ENCODE measurements at regions not wholly inside any gene's neighbourhood (a gene's known extent, or its start where the extent isn't known, plus 50 kb on each side); places are given as distances from the start of the nearest gene placed in this dataset.

DNA sequence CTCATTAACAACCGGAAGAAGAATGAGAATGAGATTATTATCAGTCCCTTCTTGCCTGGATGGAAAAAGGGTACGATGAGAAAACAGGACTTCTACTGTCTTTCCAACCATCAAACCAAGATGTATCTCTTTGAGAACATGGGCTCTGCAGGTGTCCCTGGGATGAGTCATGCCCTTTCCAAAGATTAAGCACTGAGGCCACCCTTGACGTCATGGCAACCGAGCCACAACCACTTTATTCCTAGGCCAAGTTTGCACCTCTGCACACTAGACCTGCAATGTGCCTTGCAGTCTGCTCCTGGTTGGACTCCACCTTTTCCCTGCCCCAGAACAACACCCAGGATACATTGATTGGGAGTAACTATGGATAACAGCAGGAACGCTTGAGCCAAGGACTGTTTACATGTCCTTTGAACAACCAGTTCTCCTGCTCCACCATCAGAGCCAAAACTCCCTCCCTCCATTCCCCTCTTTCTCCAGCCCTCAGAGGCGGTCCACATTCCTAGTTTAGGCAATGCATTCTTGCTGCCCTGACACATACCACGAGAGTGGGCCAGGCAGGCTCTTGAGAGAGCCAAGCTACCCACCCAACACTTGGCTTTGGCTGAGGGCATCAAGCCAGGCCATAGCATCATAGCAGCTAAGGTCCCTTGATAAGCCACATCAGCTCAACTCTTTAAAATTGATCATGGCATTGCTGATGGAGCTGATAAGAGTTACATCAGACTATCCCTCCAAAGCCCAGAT is 310.7 kb downstream of the TNS1 start:
- Histone ChIP-seq H3K27ac (ENCODE audit: low read depth, low read length, poor library complexity, severe bottlenecking) (no peak overlapping the region), H3K36me3 (ENCODE audit: insufficient read depth, low read length) (no peaks in the 10 kb centered on the region), H3K4me1 (ENCODE audit: insufficient read depth, low read length, poor library complexity, severe bottlenecking) (no peaks in the 10 kb centered on the region), H3K9me2 (ENCODE audit: insufficient read depth, low read length) (no peaks in the 10 kb centered on the region), H3K4me2 (ENCODE audit: low read length) (no peak overlapping the region), H3K9me3 (ENCODE audit: low read length) (no peaks in the 10 kb centered on the region), H3K79me2 (ENCODE audit: insufficient read depth, low read depth, low read length) (no peaks in the 10 kb centered on the region), H3K4me3 (ENCODE audit: low read depth, low read length, poor library complexity, severe bottlenecking) (no peak overlapping the region), H2AFZ (ENCODE audit: low read length) (no peak overlapping the region), H4K20me1 (ENCODE audit: insufficient read depth, low read length) (no peaks in the 10 kb centered on the region)
- POLR2A ChIA-PET: interaction anchor here (0.6 kb wide), 1 partner anchor 51 kb away, joined by 3 read pairs; no protein-coding TSS in a partner anchor
- DNase-seq (ENCODE audit: low spot score): no peak
- CTCF ChIA-PET (ENCODE audit: unreplicated experiment): no interaction called here
- intact Hi-C loops (cut with micrococcal nuclease; ENCODE audit: unreplicated experiment): no loop called here
- no peak for TF ChIP-seq EZH2phosphoT487 (IDR thresholded peaks at IDR 0.05; ENCODE audit: borderline replicate concordance, low read depth, low read length)
- TF ChIP-seq, protein P1, sequence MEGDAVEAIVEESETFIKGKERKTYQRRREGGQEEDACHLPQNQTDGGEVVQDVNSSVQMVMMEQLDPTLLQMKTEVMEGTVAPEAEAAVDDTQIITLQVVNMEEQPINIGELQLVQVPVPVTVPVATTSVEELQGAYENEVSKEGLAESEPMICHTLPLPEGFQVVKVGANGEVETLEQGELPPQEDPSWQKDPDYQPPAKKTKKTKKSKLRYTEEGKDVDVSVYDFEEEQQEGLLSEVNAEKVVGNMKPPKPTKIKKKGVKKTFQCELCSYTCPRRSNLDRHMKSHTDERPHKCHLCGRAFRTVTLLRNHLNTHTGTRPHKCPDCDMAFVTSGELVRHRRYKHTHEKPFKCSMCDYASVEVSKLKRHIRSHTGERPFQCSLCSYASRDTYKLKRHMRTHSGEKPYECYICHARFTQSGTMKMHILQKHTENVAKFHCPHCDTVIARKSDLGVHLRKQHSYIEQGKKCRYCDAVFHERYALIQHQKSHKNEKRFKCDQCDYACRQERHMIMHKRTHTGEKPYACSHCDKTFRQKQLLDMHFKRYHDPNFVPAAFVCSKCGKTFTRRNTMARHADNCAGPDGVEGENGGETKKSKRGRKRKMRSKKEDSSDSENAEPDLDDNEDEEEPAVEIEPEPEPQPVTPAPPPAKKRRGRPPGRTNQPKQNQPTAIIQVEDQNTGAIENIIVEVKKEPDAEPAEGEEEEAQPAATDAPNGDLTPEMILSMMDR (conservative IDR thresholded peaks at IDR 0.05; ENCODE audit: low read length): no peak
- no TSS peak for BruUV-seq (replicated peaks)

DNA sequence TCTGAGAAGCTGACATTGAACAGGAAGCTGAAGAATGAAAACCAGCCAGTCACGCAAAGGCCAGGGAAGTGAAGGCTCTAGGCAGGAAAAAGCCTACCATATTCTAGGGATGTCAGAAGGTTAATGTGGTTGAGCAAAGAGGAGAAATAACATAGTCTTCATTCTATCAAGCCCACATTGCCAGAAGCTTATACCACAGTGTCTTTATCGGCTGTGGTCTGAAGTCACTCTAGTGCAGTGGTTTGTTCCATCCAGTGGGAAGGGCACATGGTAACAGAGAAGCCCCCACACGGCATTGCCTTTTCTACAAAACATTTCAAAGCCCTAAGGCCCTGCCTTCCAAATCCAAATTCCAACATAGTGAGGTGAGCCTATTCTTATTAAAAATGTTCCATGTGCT is 311.3 kb downstream of the TNS1 start:
- Histone ChIP-seq H3K9me2 (ENCODE audit: insufficient read depth, low read length) (no peaks in the 10 kb centered on the region), H3K4me3 (ENCODE audit: low read depth, low read length, poor library complexity, severe bottlenecking) (no peak overlapping the region), H3K4me2 (ENCODE audit: low read length) (no peak overlapping the region), H3K79me2 (ENCODE audit: insufficient read depth, low read depth, low read length) (no peaks in the 10 kb centered on the region), H4K20me1 (ENCODE audit: insufficient read depth, low read length) (no peaks in the 10 kb centered on the region), H3K4me1 (ENCODE audit: insufficient read depth, low read length, poor library complexity, severe bottlenecking) (no peaks in the 10 kb centered on the region), H3K36me3 (ENCODE audit: insufficient read depth, low read length) (no peaks in the 10 kb centered on the region), H3K9me3 (ENCODE audit: low read length) (no peaks in the 10 kb centered on the region), H2AFZ (ENCODE audit: low read length) (no peak overlapping the region), H3K27ac (ENCODE audit: low read depth, low read length, poor library complexity, severe bottlenecking) (no peak overlapping the region)
- TF ChIP-seq, protein P1 (conservative IDR thresholded peaks at IDR 0.05; ENCODE audit: low read length): no peak
- TF ChIP-seq EZH2phosphoT487 (IDR thresholded peaks at IDR 0.05; ENCODE audit: borderline replicate concordance, low read depth, low read length): no peak
- BruUV-seq (replicated peaks): no TSS peak
- POLR2A ChIA-PET: interaction anchor here (0.6 kb wide), 1 partner anchor 52 kb away, joined by 3 read pairs; no protein-coding TSS in a partner anchor
- intact Hi-C loops (cut with micrococcal nuclease; ENCODE audit: unreplicated experiment): no loop called here
- CTCF ChIA-PET (ENCODE audit: unreplicated experiment): no interaction called here
- DNase-seq (ENCODE audit: low spot score): no peak

GRCh38 chr2:217689053-217689452 is 313.7 kb downstream of the TNS1 start:
- BruUV-seq (replicated peaks): no TSS peak
- no peaks in the 10 kb centered on the region for H3K79me2 ChIP-seq (ENCODE audit: insufficient read depth, low read depth, low read length)
- no peaks in the 10 kb centered on the region for H3K9me3 ChIP-seq (ENCODE audit: low read length)
- H4K20me1 ChIP-seq (ENCODE audit: insufficient read depth, low read length): no peaks in the 10 kb centered on the region
- H3K4me2 ChIP-seq (ENCODE audit: low read length): no peak overlapping the region
- H3K36me3 ChIP-seq (ENCODE audit: insufficient read depth, low read length): no peaks in the 10 kb centered on the region
- no peak overlapping the region for H3K27ac ChIP-seq (ENCODE audit: low read depth, low read length, poor library complexity, severe bottlenecking)
- DNase-seq (ENCODE audit: low spot score): no peak
- intact Hi-C loops (cut with micrococcal nuclease; ENCODE audit: unreplicated experiment): no loop called here
- TF ChIP-seq, protein P1 (conservative IDR thresholded peaks at IDR 0.05; ENCODE audit: low read length): no peak
- TF ChIP-seq EZH2phosphoT487 (IDR thresholded peaks at IDR 0.05; ENCODE audit: borderline replicate concordance, low read depth, low read length): no peak
- POLR2A ChIA-PET: no interaction called here
- no peak overlapping the region for H2AFZ ChIP-seq (ENCODE audit: low read length)
- H3K4me1 ChIP-seq (ENCODE audit: insufficient read depth, low read length, poor library complexity, severe bottlenecking): no peaks in the 10 kb centered on the region
- CTCF ChIA-PET (ENCODE audit: unreplicated experiment): no interaction called here
- no peaks in the 10 kb centered on the region for H3K9me2 ChIP-seq (ENCODE audit: insufficient read depth, low read length)
- no peak overlapping the region for H3K4me3 ChIP-seq (ENCODE audit: low read depth, low read length, poor library complexity, severe bottlenecking)
